AG04450 (cell line): ENCODE measurements at regions not wholly inside any gene's neighbourhood (a gene's known extent, or its start where the extent isn't known, plus 50 kb on each side); places are given as distances from the start of the nearest gene placed in this dataset.

Experiments used
- CTCF ChIA-PET: fragments of 300-600, 350-600 bp; formaldehyde crosslinking; extraction: SDS; loops from one replicate; lab custom pipeline; 2022; ENCODE audit warnings: antibody characterized with exemption, inconsistent platforms; lab: Charles Lee
- POLR2A ChIA-PET: fragments of 350-600 bp; formaldehyde crosslinking; extraction: SDS; loops from one replicate; lab custom pipeline; 2021; ENCODE audit warnings: antibody characterized with exemption, inconsistent platforms; lab: Yijun Ruan, JAX
- DNase-seq: peaks from one replicate; pipeline ENCODE4 v3.0.0-alpha.2; 2011; ENCODE audit warnings: low read depth, low spot score
- H3K27ac ChIP-seq: one replicate; pipeline ENCODE4 v1.5.1; 2012; ENCODE audit warnings: low read depth, low read length, control low read depth
- H3K27me3 ChIP-seq: one replicate; pipeline ENCODE4 v1.6.0; 2012; ENCODE audit warnings: low read length; ENCODE audit not compliant: control insufficient read depth, insufficient read depth
- H3K4me3 ChIP-seq: 2 replicates; pipeline ENCODE4 v1.5.1; 2011; ENCODE audit warnings: mild to moderate bottlenecking, low read depth, low read length, control low read depth
- H3K9me3 ChIP-seq: 2 replicates; pipeline ENCODE4 v1.5.1; 2012; ENCODE audit warnings: low read length; ENCODE audit not compliant: control insufficient read depth, insufficient read depth
- TF ChIP-seq, protein P1 (sequence below): IDR thresholded peaks from 2 replicates; pipeline ENCODE4 v1.5.1; 2011; ENCODE audit warnings: low read depth, low read length, control low read depth, inconsistent platforms

DNA sequence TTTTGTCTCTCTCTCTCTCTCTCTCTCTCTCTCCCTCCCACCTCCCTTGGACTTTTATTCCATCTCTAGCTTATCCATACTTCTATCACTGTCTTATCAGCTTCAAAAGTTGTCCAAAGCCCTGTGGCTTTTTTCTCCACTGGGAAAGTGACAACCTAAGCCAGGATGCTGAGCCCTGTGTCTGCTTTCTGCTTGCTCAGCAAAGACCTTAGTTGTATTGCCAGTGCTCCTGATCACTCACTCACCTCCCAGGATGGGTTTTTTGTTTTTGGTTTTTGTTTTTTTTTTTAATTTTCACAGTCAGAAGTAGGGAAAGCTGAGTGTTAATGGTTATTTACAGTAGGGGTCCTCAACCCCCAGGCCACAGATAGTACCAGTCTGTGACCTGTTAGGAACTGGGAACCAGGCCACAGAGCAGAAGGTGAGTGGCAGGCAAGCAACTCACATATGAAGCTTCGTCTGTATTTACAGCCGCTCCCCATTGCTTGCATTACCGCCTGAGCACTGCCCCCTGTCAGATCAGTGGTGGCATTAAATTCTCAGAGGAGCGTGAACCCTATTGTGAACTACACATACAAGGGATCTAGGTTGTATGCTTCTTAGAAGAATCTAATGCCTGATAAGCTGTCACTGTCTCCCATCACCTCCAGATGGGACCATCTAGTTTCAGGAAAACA is 125.0 kb upstream of the ID4 start:
- POLR2A ChIA-PET = interaction anchor here (1.2 kb wide), 1 partner anchor 125 kb away, joined by 4 read pairs; the partner anchor contains the start of gene ID4

DNA sequence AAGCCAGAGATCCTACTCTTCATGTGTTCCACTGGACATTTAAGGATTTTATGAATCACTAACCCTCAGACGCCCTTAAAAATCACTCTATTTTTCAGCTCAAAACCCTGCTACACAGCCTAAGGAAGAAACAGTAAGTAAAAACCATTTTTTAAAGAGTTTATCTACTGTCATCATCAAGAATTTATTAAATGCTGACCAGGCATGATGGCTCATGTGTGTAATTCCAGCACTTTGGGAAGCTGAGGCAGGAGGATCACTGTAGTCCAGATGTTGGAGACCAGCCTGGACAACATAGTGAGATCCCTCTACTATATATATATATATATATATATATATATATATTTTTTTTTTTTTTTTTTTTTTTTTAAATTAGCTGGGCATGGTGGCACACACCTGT is 124.2 kb upstream of the ID4 start:
- ChIA-PET POLR2A (interaction anchor here (1.2 kb wide), 1 partner anchor 124 kb away, joined by 4 read pairs; the partner anchor contains the start of gene ID4), CTCF (no interaction called here)
- DNase-seq = no peak
- no peaks in the 10 kb centered on the region for H3K9me3 ChIP-seq
- no peak overlapping the region for H3K4me3 ChIP-seq
- H3K27ac ChIP-seq = no peak overlapping the region
- no peaks in the 10 kb centered on the region for H3K27me3 ChIP-seq
- TF ChIP-seq, protein P1, sequence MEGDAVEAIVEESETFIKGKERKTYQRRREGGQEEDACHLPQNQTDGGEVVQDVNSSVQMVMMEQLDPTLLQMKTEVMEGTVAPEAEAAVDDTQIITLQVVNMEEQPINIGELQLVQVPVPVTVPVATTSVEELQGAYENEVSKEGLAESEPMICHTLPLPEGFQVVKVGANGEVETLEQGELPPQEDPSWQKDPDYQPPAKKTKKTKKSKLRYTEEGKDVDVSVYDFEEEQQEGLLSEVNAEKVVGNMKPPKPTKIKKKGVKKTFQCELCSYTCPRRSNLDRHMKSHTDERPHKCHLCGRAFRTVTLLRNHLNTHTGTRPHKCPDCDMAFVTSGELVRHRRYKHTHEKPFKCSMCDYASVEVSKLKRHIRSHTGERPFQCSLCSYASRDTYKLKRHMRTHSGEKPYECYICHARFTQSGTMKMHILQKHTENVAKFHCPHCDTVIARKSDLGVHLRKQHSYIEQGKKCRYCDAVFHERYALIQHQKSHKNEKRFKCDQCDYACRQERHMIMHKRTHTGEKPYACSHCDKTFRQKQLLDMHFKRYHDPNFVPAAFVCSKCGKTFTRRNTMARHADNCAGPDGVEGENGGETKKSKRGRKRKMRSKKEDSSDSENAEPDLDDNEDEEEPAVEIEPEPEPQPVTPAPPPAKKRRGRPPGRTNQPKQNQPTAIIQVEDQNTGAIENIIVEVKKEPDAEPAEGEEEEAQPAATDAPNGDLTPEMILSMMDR = no peak

More for the DNA sequence above, 125.0 kb upstream of the ID4 start:
- Histone ChIP-seq H3K4me3 (no peak overlapping the region), H3K27me3 (no peaks in the 10 kb centered on the region), H3K9me3 (no peaks in the 10 kb centered on the region), H3K27ac (no peak overlapping the region)
- TF ChIP-seq, protein P1 = no peak
- no peak for DNase-seq
- CTCF ChIA-PET = no interaction called here

DNA sequence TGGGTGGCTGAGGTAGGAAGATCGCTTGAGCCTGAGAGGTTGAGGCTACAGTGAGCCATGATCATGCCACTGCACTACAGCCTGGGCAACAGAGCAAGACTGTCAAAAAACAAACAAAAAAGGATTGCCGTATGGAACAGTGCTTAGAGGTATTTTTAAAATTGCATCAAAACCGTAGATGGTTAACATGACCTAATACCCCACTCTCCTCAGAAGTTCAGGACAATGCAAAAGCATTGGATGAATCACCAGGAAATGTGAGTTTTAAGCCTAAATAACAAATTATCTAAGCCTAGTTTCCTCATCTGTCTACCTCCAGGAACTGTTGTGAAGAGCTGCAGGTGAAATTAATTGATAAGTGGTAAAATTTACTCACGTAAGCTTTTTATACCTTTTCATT is 123.8 kb upstream of the ID4 start:
- Histone ChIP-seq H3K27me3 (no peaks in the 10 kb centered on the region), H3K27ac (no peak overlapping the region), H3K4me3 (no peak overlapping the region), H3K9me3 (no peaks in the 10 kb centered on the region)
- DNase-seq = no peak
- CTCF ChIA-PET = no interaction called here
- TF ChIP-seq, protein P1 = no peak
- POLR2A ChIA-PET = no interaction called here

DNA sequence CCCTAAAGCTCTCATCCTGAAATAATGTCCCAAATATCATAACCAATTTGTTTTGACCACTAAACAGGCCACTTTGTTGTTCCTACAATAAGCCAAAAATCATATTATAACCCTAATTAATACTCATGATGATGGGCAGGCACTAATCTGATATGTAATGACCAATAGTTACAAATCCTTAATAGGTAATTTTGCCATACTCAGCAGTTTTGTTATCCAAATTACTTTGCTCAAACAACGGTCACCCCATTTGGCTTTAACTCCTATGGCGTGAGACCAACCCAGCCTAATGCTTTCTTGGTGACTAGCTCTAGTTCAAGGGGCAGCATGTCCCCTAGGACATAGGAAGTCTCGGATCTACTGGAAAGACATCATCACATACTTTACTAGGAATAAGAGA is 123.2 kb upstream of the ID4 start:
- ChIA-PET CTCF (no interaction called here), POLR2A (no interaction called here)
- TF ChIP-seq, protein P1 = no peak
- Histone ChIP-seq H3K4me3 (no peak overlapping the region), H3K9me3 (no peaks in the 10 kb centered on the region), H3K27me3 (no peaks in the 10 kb centered on the region), H3K27ac (no peak overlapping the region)
- no peak for DNase-seq

DNA sequence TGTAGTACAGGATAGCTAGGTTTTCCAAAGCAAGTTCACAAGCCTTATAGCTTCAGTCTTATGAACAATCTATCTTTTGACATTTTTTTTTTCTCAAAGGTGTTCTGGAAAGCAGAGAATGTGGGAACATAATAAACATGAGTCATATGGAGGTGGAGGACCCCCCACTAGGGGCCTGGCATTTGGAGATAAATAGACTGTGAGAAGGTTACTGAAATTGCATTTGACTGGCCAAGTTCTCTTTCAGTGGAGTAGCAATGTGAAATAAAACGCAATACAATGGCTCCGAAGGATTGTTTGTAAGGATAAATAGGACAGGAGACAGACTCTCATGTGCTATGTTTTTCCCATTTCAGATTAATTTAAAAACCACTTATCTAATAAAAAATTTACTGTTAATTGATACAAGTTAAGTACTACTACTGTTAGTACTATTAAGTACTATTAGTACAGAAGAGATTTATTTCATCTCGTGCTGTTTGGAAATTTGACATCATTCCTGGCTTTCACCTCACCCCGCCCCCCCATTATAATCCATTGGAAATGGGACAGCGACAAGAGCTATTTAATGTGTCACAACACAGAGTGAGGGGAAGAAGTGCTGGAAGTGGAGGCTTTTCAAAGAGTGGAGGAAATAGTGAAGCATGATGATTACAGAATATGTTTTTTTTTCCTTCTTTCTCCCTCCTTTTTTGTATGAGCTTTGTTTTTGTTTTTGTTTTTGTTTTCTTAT is 122.6 kb upstream of the ID4 start:
- DNase-seq = no peak
- TF ChIP-seq, protein P1 = no peak
- CTCF ChIA-PET = no interaction called here
- Histone ChIP-seq H3K9me3 (no peaks in the 10 kb centered on the region), H3K4me3 (no peak overlapping the region), H3K27me3 (no peaks in the 10 kb centered on the region), H3K27ac (no peak overlapping the region)
- POLR2A ChIA-PET = no interaction called here
